ENCODE measurements at regions not wholly inside any gene's neighbourhood (a gene's known extent, or its start where the extent isn't known, plus 50 kb on each side); places are given as distances from the start of the nearest gene placed in this dataset.

DNA sequence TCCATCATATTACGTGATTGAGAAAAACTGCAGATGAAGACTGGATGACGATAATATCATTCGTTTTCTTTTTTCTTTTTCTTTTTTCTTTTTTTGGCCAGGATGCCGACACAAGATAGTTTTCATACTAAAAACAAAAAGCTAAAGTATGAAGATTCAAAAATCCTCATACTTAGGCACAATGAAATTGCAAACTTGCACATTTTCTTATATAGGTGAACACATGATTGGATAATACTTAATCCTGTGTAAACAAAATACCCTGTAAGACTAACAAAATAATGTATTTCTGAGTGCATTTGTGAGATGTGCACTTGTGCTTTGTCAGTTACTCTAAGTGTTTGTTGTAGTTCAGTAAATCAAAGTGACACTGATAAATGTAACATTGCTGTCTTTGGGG is 568.9 kb downstream of the ANKRD50 start:
- H3K27me3 ChIP-seq = no peaks in the 10 kb centered on the region
- no peak overlapping the region for H3K27ac ChIP-seq
- peaks cover 6% of the 10 kb centered on the region for H3K4me1 ChIP-seq
- DNase-seq (ENCODE audit: low spot score in 2 of 2) = no peak
- H3K4me3 ChIP-seq = no peak overlapping the region
- TF ChIP-seq, protein P1, sequence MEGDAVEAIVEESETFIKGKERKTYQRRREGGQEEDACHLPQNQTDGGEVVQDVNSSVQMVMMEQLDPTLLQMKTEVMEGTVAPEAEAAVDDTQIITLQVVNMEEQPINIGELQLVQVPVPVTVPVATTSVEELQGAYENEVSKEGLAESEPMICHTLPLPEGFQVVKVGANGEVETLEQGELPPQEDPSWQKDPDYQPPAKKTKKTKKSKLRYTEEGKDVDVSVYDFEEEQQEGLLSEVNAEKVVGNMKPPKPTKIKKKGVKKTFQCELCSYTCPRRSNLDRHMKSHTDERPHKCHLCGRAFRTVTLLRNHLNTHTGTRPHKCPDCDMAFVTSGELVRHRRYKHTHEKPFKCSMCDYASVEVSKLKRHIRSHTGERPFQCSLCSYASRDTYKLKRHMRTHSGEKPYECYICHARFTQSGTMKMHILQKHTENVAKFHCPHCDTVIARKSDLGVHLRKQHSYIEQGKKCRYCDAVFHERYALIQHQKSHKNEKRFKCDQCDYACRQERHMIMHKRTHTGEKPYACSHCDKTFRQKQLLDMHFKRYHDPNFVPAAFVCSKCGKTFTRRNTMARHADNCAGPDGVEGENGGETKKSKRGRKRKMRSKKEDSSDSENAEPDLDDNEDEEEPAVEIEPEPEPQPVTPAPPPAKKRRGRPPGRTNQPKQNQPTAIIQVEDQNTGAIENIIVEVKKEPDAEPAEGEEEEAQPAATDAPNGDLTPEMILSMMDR (IDR thresholded peaks at IDR 0.05) = no peak
- no peak for TF ChIP-seq EP300 (IDR thresholded peaks at IDR 0.05)
- no peak for TF ChIP-seq POLR2AphosphoS5 (IDR thresholded peaks at IDR 0.05)
- no peak for TF ChIP-seq POLR2A (IDR thresholded peaks at IDR 0.05)
- no peaks in the 10 kb centered on the region for H3K9me3 ChIP-seq
- WGBS = 84% methylated on average over 4 of the region's 4 CpGs
- H3K36me3 ChIP-seq = no peaks in the 10 kb centered on the region

DNA sequence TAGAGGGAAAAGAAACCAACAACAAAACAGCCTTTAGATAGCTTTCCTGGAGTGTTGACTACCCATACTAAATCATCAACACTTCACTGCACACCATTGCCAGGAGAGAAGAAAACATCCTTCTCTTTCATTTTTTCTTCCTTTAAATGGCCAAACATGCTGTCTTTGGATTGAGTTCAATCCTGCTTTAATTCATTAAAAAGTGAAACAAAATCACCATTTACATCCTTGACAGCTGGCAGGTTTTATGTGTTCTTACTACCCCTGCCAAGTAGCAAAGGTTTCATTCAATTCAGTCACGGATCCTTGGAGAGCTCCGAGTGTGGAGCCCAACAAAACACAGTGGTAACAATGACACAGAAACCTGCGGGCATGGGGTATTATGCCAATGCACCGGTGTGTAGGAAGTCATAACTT is 568.3 kb downstream of the ANKRD50 start:
- H3K27me3 ChIP-seq = no peaks in the 10 kb centered on the region
- peaks cover 6% of the 10 kb centered on the region for H3K4me1 ChIP-seq
- H3K36me3 ChIP-seq = no peaks in the 10 kb centered on the region
- 24% methylated on average over 4 of the region's 4 CpGs for WGBS
- TF ChIP-seq EP300 (IDR thresholded peaks at IDR 0.05) = no peak
- H3K9me3 ChIP-seq = no peaks in the 10 kb centered on the region
- no peak overlapping the region for H3K4me3 ChIP-seq
- no peak overlapping the region for H3K27ac ChIP-seq
- DNase-seq (ENCODE audit: low spot score in 2 of 2) = no peak

DNA sequence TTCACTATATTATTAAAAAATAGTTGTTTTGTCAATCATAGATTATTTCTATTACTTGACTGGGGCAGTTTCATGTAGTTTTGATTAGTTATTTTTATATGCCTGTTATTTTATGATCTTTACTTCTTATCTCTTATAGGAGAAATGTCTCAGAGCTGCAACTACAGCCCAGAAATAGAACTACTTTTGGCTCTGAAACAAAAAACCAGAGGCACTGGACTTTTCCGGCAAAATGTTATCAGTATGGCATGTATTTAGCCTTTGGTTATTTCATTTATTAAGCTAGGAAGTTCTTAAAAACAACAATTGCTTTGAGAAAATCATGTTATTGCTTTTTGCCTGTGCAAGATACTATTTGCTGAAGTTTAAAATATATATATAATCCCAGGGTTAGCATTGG is 566.5 kb downstream of the ANKRD50 start:
- Histone ChIP-seq H3K9me3 (no peaks in the 10 kb centered on the region), H3K27me3 (no peaks in the 10 kb centered on the region), H3K36me3 (no peaks in the 10 kb centered on the region), H3K4me1 (peaks cover 6% of the 10 kb centered on the region), H3K27ac (no peak overlapping the region), H3K4me3 (no peak overlapping the region)
- no peak for DNase-seq (ENCODE audit: low spot score in 2 of 2)
- TF ChIP-seq POLR2AphosphoS5 (IDR thresholded peaks at IDR 0.05) (no peak), POLR2A (IDR thresholded peaks at IDR 0.05) (no peak), EP300 (IDR thresholded peaks at IDR 0.05) (no peak)
- TF ChIP-seq, protein P1 (IDR thresholded peaks at IDR 0.05) = no peak
- 45% methylated on average over 1 of the region's 1 CpG for WGBS

DNA sequence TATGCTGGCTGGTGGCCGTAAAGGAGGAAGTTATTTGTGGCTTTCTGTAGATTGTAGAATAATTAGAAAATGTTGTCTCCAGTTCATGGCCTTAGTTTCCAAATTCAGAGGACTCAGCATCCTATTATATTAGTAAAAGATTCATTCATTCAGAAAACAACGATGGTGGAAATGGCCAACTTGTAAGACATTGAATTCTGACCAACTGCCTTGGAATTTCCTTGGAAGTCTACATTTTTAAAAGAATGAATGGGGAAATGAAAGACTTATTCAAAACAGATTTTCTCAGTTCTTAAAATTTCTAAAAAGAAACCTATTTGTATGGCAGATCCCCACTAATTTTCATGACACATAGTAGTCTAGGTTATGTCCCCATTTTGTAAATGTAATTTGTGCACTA is 561.5 kb downstream of the ANKRD50 start:
- H3K27me3 ChIP-seq = no peaks in the 10 kb centered on the region
- no peak overlapping the region for H3K4me3 ChIP-seq
- no peaks in the 10 kb centered on the region for H3K9me3 ChIP-seq
- TF ChIP-seq EP300 (IDR thresholded peaks at IDR 0.05) (no peak), POLR2AphosphoS5 (IDR thresholded peaks at IDR 0.05) (no peak), POLR2A (IDR thresholded peaks at IDR 0.05) (no peak)
- TF ChIP-seq, protein P1 (IDR thresholded peaks at IDR 0.05) = no peak
- DNase-seq (ENCODE audit: low spot score in 2 of 2) = no peak
- WGBS = 64% methylated on average over 2 of the region's 2 CpGs
- no peak overlapping the region for H3K27ac ChIP-seq
- no peaks in the 10 kb centered on the region for H3K4me1 ChIP-seq
- no peaks in the 10 kb centered on the region for H3K36me3 ChIP-seq

DNA sequence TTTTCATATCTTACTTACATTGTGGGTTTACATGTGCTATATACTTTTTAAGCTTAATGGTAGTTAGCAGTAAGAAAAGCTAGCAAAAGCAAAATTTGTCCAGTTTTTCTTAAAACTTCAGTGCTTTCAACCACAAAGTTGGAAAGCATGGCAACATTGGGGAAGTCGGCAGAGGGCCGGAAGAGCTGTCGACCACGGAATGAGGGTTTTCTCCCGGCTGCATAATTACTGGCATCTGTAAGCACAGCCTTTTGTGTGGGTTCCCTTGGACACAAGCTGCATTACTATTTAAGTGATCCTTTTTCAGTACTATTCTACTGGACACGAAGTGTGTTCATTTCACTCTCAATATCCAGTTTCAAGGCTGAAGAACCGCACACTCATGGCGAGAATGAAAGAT is 560.4 kb downstream of the ANKRD50 start:
- Histone ChIP-seq H3K4me3 (no peak overlapping the region), H3K36me3 (no peaks in the 10 kb centered on the region), H3K27ac (no peak overlapping the region), H3K4me1 (no peaks in the 10 kb centered on the region), H3K9me3 (no peaks in the 10 kb centered on the region), H3K27me3 (no peaks in the 10 kb centered on the region)
- DNase-seq (ENCODE audit: low spot score in 2 of 2) = no peak
- WGBS = 64% methylated on average over 8 of the region's 8 CpGs
- TF ChIP-seq POLR2A (IDR thresholded peaks at IDR 0.05) (no peak), POLR2AphosphoS5 (IDR thresholded peaks at IDR 0.05) (no peak), EP300 (IDR thresholded peaks at IDR 0.05) (no peak)
- TF ChIP-seq, protein P1 (IDR thresholded peaks at IDR 0.05) = no peak

DNA sequence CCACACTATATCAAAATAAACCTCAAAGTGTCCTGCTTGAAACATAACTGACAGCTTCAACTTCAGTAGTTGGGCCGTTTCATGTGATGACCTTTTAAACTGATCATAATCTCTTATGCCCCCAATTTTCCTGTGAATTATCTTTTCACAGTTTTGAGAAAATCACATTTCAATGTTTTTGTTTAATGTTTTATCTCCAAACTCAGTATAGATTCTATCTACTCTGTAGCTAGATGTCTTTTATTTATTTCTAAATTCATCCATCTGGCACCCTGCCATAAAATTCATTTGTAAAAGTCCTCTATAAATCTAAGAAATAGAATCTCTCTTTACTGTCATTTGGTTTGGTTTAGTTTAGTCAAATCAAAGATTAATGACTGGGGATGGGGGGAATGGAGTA is 557.3 kb downstream of the ANKRD50 start:
- H3K9me3 ChIP-seq = no peaks in the 10 kb centered on the region
- 56% methylated on average over 1 of the region's 1 CpG for WGBS

More for the DNA sequence above, 557.3 kb downstream of the ANKRD50 start:
- Histone ChIP-seq H3K36me3 (no peaks in the 10 kb centered on the region), H3K27me3 (no peaks in the 10 kb centered on the region), H3K4me1 (no peaks in the 10 kb centered on the region), H3K4me3 (no peak overlapping the region), H3K27ac (no peak overlapping the region)
- TF ChIP-seq EP300 (IDR thresholded peaks at IDR 0.05) = no peak
- TF ChIP-seq, protein P1 (IDR thresholded peaks at IDR 0.05) = no peak
- DNase-seq (ENCODE audit: low spot score in 2 of 2) = no peak

Measured in suprapubic skin (tissue), 4 donors.